ENCODE measurements at regions not wholly inside any gene's neighbourhood (a gene's known extent, or its start where the extent isn't known, plus 50 kb on each side); places are given as distances from the start of the nearest gene placed in this dataset.
"Not testable (repeated sequence)": the region's sequence is repeated elsewhere in the genome, so short reads cannot be mapped to it uniquely, and the experiment has no call there.

- DNase-seq (ENCODE audit: low read depth): no peak
Measured at GRCh38 chr21:27371975-27372331, 405.1 kb upstream of the ADAMTS5 start.

DNA sequence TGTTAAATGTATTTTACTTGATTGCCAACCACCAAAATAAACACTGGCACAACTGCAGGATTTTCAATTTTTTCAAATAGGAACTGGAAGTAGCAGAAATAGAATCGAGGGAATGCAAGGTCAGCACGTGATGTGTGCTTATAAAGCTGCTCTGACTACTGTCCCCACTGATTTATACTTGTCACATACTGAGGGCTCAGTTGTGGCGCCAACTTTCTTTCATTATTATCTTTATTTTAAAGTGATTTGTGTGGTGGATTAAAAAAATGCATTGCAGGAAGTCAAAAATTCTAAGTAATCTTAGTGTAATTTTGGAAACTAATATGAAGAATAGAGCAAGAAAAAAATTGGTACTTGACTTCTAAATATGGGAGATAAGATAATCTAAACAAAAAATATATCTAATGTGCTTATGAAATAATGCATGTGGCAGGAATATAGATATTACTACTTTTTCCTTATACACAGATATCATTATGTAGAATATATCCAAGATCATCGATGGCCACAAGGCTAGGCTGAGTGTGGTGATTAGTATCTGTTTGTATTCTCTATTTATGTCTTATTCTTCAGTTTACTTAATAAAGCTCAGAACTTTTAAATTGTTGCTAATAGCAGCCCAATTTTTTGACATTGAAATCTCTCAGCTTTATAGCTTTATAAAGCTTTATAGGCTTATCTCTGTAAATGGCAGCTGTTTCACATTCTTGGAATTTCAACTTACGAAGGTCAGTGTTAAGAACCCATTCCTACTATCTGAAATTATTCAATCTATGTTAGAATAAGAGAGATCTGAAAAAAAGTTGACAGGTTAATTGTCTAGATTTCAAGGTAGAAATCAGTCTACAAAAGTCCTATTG, 404.5 kb upstream of the ADAMTS5 start:
- no peak for DNase-seq (ENCODE audit: low read depth)

DNA sequence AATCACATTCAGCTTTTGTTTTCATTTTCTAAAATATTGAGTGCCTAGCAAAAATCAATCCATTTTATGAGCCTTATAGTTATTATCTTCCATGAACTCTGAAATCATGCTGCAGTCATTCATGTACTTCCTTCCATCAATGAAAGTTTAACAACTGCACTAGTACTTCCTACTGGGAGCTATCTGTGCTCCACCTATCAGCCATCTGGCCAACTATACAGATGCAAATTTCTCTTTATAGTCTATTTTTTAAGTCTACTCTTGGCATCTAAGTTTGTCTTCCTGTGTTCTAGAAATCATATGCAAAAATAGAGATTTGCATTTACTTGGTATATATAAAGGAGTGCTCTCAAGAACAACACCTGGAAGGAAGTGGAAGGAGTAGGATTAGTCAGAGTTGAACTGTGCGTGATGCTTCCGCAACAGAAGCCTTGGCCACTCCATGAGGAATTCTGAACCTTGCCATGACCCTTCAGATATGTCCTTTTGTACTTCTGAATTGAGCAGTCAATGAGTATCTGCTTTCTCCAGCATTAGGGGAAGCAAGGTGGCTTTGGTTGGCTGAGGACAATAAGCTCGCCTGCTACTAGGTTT, 403.2 kb upstream of the ADAMTS5 start:
- DNase-seq (ENCODE audit: low read depth): no peak

DNA sequence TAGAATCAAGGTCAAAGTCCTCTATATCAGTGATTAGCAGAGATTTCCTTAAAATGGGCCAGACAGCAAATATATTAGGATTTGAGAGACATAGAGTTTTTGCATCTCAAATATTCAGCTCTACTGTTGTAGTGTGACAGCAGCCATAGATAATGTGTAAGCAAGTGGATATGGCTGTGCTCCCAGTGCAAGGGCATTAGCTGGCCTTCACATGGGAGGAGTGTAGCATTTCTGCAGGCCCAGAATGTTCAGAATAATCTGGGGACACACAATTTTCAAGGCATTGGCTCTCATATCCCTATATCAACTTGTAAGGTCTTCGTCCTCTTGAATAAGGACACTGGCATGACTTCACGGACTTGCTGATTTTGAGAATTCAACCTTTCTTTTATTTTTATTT, 402.3 kb upstream of the ADAMTS5 start:
- no peak for DNase-seq (ENCODE audit: low read depth)

DNA sequence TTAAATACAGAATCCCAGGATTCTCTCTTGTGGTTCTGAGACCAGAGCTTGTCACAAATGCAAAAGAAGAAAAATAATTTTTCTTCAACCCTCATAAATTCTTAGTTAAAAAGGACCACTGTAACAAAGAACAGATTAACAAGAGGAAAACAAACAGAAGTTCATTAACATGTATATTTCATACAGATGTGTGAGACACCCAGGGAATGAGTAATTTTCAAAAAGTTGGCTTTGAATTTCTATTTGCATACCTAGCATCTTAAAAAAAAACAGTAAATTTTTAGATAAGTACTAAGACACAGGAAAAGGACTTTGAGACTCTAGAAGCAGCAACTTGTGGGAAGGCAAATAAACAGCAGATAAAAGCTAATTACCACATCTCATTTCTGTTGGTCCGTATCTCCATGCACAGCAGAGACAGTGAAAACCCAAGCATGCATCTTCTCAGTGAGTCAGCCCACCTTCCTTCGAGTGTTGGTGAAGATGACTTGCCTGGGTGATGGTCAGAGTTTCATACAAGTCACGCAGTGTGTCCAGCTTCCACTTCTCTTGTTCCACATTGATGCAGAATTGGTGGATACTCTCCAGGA, 399.9 kb upstream of the ADAMTS5 start:
- no peak for DNase-seq (ENCODE audit: low read depth)

DNA sequence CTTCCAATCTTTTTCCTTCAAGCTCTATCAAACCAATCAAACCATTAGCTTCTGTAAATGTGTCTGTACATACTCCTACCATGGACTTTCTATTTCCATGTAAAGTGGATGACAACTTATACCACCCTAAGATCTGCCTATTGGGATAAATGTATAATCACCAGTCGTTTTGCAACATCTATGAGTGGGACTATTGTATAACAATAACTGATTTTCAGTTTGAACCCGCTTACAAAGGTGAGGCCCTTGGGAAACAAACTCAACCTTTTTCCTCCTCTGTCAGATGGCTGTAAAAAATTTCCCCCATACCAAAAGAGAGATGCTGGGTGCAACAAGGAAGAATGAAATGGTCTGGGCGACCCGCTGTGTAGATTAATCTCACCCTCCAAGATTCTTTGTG, 399.1 kb upstream of the ADAMTS5 start:
- no peak for DNase-seq (ENCODE audit: low read depth)

DNA sequence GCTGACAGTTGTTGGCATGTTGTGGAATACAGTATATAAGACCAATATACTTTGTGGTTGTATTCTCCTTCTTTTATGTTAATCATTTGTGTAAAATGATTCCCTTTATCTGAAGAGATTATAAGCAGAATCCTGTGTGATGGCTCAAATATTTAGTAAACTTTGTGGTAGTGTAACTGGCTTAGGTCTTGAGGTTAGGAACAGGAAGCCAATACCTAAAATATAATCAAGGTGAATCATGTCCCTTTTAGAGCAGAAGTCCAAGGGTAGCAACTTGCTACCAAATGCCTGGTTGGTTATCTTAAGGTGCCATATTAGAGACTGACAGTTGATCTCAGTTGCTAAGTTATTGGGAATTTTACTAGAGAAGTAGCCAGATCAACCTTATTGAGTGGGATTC, 398.5 kb upstream of the ADAMTS5 start:
- no peak for DNase-seq (ENCODE audit: low read depth)

GRCh38 chr21:27363719-27364477, 397.0 kb upstream of the ADAMTS5 start:
- DNase-seq (ENCODE audit: low read depth): no peak

GRCh38 chr21:27362249-27362648, 395.4 kb upstream of the ADAMTS5 start:
- DNase-seq (ENCODE audit: low read depth): no peak

GRCh38 chr21:27359141-27359540, 392.3 kb upstream of the ADAMTS5 start:
- no peak for DNase-seq (ENCODE audit: low read depth)

DNA sequence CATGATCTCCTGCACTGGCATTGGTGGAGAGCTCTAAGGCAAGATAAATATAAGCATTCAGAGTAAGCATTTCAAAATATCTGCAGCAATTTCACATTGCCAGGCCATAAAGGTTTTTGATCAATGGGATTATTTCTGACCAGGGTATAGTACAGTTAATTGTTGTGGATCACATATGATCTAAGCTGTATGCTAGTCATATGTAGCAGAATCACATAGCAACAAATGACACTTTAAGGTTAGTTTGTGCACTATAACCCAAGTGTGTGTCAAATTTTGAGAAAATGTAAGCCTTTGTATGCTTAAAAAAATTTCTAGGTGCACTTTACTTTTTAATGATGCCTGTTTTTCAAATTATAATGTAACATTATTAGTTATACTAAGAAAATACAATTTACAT, 386.0 kb upstream of the ADAMTS5 start:
- DNase-seq (ENCODE audit: low read depth): no peak

- DNase-seq (ENCODE audit: low read depth): no peak
Measured at GRCh38 chr21:27346041-27346448, 379.2 kb upstream of the ADAMTS5 start.

DNA sequence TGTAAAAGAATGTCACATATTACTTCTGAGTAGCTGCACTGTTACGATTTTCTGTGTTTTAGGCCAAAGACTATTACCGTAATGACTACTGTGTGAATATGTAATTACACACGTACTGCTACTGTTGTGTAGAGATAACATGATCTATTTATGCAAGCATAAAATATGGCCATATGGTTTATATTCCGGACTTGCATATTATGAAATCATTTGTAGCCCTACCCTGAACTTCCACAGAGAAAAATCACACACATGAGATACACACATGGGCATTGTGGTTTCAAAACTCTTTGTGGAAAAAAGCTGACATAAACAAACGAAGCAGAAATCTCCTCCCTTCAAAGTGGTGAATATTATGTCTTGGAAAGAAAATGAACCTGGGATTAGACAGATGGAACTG, 373.0 kb upstream of the ADAMTS5 start:
- no peak for DNase-seq (ENCODE audit: low read depth)

DNA sequence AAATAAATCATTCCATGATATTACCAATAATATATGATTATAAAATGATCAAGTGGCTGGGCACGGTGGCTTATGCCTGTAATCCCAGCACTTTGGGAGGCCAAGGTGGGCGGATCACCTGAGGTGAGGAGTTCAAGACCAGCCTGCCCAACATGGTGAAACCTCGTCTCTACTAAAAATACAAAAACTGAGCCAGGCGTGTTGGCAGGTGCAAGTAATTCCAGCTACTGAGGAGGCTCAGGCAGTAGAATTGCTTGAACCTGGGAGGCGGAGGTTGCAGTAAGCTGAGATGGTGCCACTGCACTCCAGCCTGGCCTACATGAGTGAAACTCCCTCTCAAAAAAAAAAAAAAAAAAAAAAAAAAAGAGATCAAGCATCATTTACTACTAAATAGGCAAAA, 371.1 kb upstream of the ADAMTS5 start:
- not testable (repeated sequence) for DNase-seq (ENCODE audit: low read depth)

GRCh38 chr21:27333096-27333495, 366.2 kb upstream of the ADAMTS5 start:
- DNase-seq (ENCODE audit: low read depth): no peak

- no peak for DNase-seq (ENCODE audit: low read depth)
Measured at GRCh38 chr21:27329255-27329851, 362.5 kb upstream of the ADAMTS5 start.

GRCh38 chr21:27326301-27326700, 359.4 kb upstream of the ADAMTS5 start:
- DNase-seq (ENCODE audit: low read depth): no peak

DNA sequence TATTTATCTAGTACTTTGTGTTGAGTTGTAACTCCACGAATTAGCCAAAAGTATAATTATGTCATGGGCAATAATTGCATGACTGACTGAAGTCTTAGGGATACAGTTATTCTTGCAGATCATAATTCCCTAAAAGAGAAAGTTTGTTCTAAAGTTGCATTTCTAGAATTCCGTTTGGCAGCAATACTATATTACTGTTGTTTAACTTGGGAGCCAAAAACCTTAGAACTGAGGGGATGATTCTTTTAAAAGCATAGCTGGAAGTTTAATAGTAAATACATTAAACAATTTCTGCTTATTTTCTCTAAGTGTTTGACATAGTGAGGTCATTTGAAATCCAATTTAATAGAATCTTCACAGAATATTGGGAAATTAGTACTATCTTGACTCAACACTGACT, 356.4 kb upstream of the ADAMTS5 start:
- no peak for DNase-seq (ENCODE audit: low read depth)

- DNase-seq (ENCODE audit: low read depth): no peak
Measured at GRCh38 chr21:27321791-27322190, 354.9 kb upstream of the ADAMTS5 start.

GRCh38 chr21:27320868-27321267, 354.0 kb upstream of the ADAMTS5 start:
- DNase-seq (ENCODE audit: low read depth): no peak

DNA sequence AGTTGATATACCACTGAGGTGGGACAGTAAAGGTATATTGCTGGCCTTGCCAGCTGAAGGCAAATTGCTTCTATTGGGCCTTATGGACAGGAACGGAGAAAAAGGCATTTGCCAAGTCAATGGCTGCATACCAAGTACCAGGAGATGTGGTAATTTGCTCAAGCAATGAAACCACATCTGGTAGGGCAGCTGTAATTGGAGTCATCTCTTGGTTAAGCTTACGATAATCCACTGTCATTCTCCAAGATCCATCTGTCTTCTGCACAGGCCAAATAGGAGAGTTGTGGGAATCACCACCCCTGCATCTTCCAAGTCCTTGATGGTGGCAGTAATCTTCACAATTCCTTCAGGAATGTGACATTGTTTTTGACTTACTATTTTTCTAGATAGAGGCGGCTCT, 350.7 kb upstream of the ADAMTS5 start:
- DNase-seq (ENCODE audit: low read depth): not testable (repeated sequence)

- no peak for DNase-seq (ENCODE audit: low read depth)
Measured at GRCh38 chr21:27315373-27315772, 348.5 kb upstream of the ADAMTS5 start.

Measured in activated T-helper 9 cell treated with anti-CD3 and anti-CD28 coated beads, Interleukin-2, amount 50 U/mL, for 16 hours (primary cell).